Right cardiac atrium (tissue), 5 donors: ENCODE measurements at regions not wholly inside any gene's neighbourhood (a gene's known extent, or its start where the extent isn't known, plus 50 kb on each side); places are given as distances from the start of the nearest gene placed in this dataset.
A peak's percentile ranks its signal among the peaks of the same experiment; 100 is the strongest.

Experiments used
- ATAC-seq, 2 donors: fragments of 200-7000 bp; cut with Tn5 transposase; one replicate each; pipeline versions ENCODE4 v1.8.0 to v1.9.1; 2020; ENCODE audit warnings: moderate library complexity in 2 of 2, mild to moderate bottlenecking in 1 of 2
- DNase-seq, 3 donors: peaks; one replicate each; pipeline ENCODE4 v3.0.0-alpha.2; 2020
- H3K27ac ChIP-seq: one replicate; pipeline ENCODE4 v1.5.1; 2013; ENCODE audit warnings: mild to moderate bottlenecking, low read length, control low read depth, moderate library complexity
- H3K27me3 ChIP-seq: one replicate; pipeline ENCODE4 v1.6.1; 2013; ENCODE audit not compliant: control insufficient read depth, insufficient read depth
- H3K4me1 ChIP-seq: one replicate; pipeline ENCODE4 v1.6.1; 2013; ENCODE audit warnings: low read length; ENCODE audit not compliant: control insufficient read depth, insufficient read depth
- H3K4me3 ChIP-seq: one replicate; pipeline ENCODE4 v1.5.1; 2013; ENCODE audit warnings: low read length, control low read depth
- H3K9me3 ChIP-seq: one replicate; pipeline ENCODE4 v1.6.1; 2013; ENCODE audit warnings: low read length; ENCODE audit not compliant: control insufficient read depth
- whole genome bisulfite sequencing: extraction: QIAGEN DNeasy Blood & Tissue Kit; methylation state at CpG from one replicate; pipeline ENCODE4 v1.1.7; 2013; 5-methylcytosine and 5-hydroxymethylcytosine counted together
- intact Hi-C, 4 donors: fragments of 100-400 bp; cut with DNase I; formaldehyde crosslinking; loops; one replicate each; pipeline versions ENCODE4 v1.11.0 to v1.14.0; 2022 to 2023
- donor health status: healthy with polysubstance abuse.
- donor health status: DM: no; HTN: yes; CAD: no.
- donor health status: DM: no; HTN: no; CAD: no.
- donor health status: DM: no; HTN: yes; CAD: no; lungs with severe emphysema.
- donor health status: DM: yes; HTN: yes; CAD: no.

GRCh38 chr9:14406463-14406862, 92.5 kb upstream of the NFIB start:
- Histone ChIP-seq H3K9me3 (no peaks in the 10 kb centered on the region), H3K27ac (no peak overlapping the region), H3K4me3 (no peak overlapping the region), H3K27me3 (no peaks in the 10 kb centered on the region), H3K4me1 (no peaks in the 10 kb centered on the region)
- no peak for ATAC-seq
- 94% methylated on average over 2 of the region's 2 CpGs for WGBS
- DNase-seq, result no peak
- intact Hi-C loops, result no loop called here

GRCh38 chr9:14405176-14405706, 91.3 kb upstream of the NFIB start:
- ATAC-seq (no peak), DNase-seq (no peak)
- H3K4me3 ChIP-seq, result no peak overlapping the region
- peaks cover 1% of the 10 kb centered on the region for H3K4me1 ChIP-seq
- H3K9me3 ChIP-seq, result no peaks in the 10 kb centered on the region
- H3K27me3 ChIP-seq, result no peaks in the 10 kb centered on the region
- intact Hi-C loops, result no loop called here
- no peak overlapping the region for H3K27ac ChIP-seq
- 62% methylated on average over 3 of the region's 3 CpGs for WGBS

DNA sequence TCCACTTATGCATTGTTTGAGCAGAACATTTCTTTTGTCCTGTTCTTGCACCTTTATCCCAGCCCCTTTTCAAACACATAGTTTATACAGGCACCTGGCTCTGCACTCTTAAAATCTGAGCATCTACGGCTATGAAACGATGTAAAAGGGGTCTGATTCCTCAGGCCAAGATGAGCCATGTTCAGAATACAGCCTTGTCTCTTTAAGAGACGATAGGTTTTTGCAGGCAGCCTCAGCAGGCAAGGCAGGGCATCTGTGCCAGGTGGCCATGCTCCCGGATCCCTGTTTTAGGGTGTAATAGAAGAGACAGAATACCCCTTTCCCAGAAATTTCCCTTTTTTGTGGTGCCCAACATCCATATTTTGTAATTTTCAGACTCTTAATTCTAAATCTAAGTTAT, 89.1 kb upstream of the NFIB start:
- WGBS, result 75% methylated on average over 4 of the region's 4 CpGs
- H3K4me3 ChIP-seq, result no peak overlapping the region
- H3K27me3 ChIP-seq, result no peaks in the 10 kb centered on the region
- H3K4me1 ChIP-seq, result peaks cover 1% of the 10 kb centered on the region
- H3K27ac ChIP-seq, result no peak overlapping the region
- H3K9me3 ChIP-seq, result no peaks in the 10 kb centered on the region
- ATAC-seq (no peak), DNase-seq (no peak)
- intact Hi-C loops, result loop anchor here in 1 of 4 donors (5.0 kb wide), 1 partner anchor 976 kb away; no protein-coding TSS in a partner anchor

- Histone ChIP-seq H3K27me3 (no peaks in the 10 kb centered on the region), H3K4me1 (peaks cover 1% of the 10 kb centered on the region), H3K27ac (no peak overlapping the region), H3K4me3 (no peak overlapping the region), H3K9me3 (no peaks in the 10 kb centered on the region)
- ATAC-seq (no peak), DNase-seq (no peak)
- WGBS, result 80% methylated on average over 3 of the region's 3 CpGs
- intact Hi-C loops, result loop anchor here in 1 of 4 donors (5.0 kb wide), 1 partner anchor 975 kb away; no protein-coding TSS in a partner anchor
These were observed 88.6 kb upstream of the NFIB start for GRCh38 chr9:14402583-14402982.

DNA sequence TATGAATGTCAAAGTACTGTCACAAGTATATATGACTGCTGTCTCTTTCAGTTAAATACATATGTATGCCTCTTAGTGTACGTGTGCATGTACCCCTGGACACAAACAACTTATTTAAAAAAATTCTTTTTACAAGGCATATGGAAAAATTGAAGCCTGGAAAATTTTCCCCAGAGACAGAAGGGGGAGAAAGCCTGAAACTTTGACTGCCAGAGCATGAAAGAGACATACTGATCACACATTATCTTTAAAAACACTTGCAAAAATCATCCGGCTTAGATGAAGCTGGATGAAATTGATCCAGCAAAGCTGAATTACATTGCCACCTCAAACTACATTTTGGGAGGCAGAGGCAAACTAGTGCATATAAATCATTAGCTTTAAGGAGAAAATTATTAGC, 88.0 kb upstream of the NFIB start:
- WGBS, result 72% methylated on average over 2 of the region's 2 CpGs
- no peak for DNase-seq
- intact Hi-C loops, result loop anchor here in 1 of 4 donors (5.0 kb wide), 1 partner anchor 975 kb away; no protein-coding TSS in a partner anchor

GRCh38 chr9:14400658-14400995, 86.7 kb upstream of the NFIB start:
- intact Hi-C loops, result loop anchor here in 1 of 4 donors (5.0 kb wide), 1 partner anchor 973 kb away; no protein-coding TSS in a partner anchor
- WGBS, result 37% methylated on average over 6 of the region's 6 CpGs
- ATAC-seq, result peak; percentile 94 to 95

More for the DNA sequence above, 88.0 kb upstream of the NFIB start:
- Histone ChIP-seq H3K4me3 (no peak overlapping the region), H3K27ac (no peak overlapping the region), H3K9me3 (no peaks in the 10 kb centered on the region), H3K27me3 (no peaks in the 10 kb centered on the region), H3K4me1 (peaks cover 1% of the 10 kb centered on the region)
- ATAC-seq, result no peak

DNA sequence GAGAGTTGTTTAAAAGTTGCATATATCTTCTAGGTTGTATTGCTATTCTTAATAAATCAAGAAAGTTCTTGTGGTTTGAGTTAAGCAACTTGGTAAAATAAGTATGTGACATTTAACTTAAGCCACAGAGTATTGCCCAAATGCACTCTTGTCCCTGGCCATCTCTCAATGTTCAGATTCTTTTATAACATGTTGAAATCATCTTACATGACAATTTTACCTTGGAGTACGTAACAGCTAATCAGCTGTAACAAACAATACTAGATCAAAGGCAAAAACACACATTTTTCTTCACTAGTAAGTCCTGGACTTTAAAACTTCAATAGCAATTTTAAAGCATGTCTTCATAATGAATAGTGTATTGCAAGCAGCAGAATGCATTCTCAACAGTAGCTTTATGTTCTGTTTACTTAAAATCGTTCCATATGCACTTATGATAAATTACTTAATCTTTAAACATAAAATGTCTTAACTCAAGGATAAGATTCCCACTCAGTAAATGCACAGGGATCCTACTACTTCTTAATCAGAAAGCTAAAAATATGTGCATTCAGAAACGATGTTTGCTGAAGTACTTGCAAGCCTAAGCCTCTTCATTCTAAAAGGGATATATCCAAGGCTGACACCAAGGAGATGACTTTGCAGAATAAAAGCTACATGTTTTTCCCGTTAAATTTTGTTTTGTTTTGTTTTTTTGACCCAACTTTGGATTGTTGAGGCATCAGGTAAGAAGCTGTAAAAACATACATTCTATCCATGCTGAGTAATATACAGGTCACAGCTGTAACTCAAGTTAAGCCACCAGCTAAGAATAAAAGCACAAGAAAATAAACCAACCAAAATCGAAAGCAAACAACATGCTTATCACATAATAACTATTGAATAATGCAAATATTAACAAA, 86.1 kb upstream of the NFIB start:
- 32% methylated on average over 5 of the region's 5 CpGs for WGBS
- Histone ChIP-seq H3K27ac (no peak overlapping the region), H3K4me3 (peak overlapping the region; percentile 28), H3K4me1 (peaks cover 1% of the 10 kb centered on the region), H3K9me3 (no peaks in the 10 kb centered on the region), H3K27me3 (no peaks in the 10 kb centered on the region)
- ATAC-seq (no peak), DNase-seq (no peak)
- intact Hi-C loops, result loop anchor here in 1 of 4 donors (5.0 kb wide), 1 partner anchor 973 kb away; no protein-coding TSS in a partner anchor

More at GRCh38 chr9:14400658-14400995, 86.7 kb upstream of the NFIB start:
- peaks cover 1% of the 10 kb centered on the region for H3K4me1 ChIP-seq
- H3K27ac ChIP-seq, result no peak overlapping the region
- H3K4me3 ChIP-seq, result peak overlapping the region; percentile 28
- peak; percentile 65 to 78 (median 72) for DNase-seq
- no peaks in the 10 kb centered on the region for H3K27me3 ChIP-seq
- H3K9me3 ChIP-seq, result no peaks in the 10 kb centered on the region

GRCh38 chr9:14398473-14398872, 84.5 kb upstream of the NFIB start:
- Histone ChIP-seq H3K9me3 (no peaks in the 10 kb centered on the region), H3K27me3 (no peaks in the 10 kb centered on the region), H3K4me3 (no peak overlapping the region), H3K4me1 (peaks cover 1% of the 10 kb centered on the region), H3K27ac (no peak overlapping the region)
- WGBS, result 96% methylated on average over 8 of the region's 8 CpGs
- no peak for ATAC-seq
- intact Hi-C loops, result no loop called here
- no peak for DNase-seq

- Histone ChIP-seq H3K4me1 (peaks cover 1% of the 10 kb centered on the region), H3K4me3 (no peak overlapping the region), H3K9me3 (no peaks in the 10 kb centered on the region), H3K27me3 (no peaks in the 10 kb centered on the region), H3K27ac (no peak overlapping the region)
- ATAC-seq, result no peak
- intact Hi-C loops, result no loop called here
- peak; percentile 16 to 60 (median 44) for DNase-seq
- 74% methylated on average over 5 of the region's 5 CpGs for WGBS
These were observed 82.2 kb upstream of the NFIB start for GRCh38 chr9:14396171-14396570.

DNA sequence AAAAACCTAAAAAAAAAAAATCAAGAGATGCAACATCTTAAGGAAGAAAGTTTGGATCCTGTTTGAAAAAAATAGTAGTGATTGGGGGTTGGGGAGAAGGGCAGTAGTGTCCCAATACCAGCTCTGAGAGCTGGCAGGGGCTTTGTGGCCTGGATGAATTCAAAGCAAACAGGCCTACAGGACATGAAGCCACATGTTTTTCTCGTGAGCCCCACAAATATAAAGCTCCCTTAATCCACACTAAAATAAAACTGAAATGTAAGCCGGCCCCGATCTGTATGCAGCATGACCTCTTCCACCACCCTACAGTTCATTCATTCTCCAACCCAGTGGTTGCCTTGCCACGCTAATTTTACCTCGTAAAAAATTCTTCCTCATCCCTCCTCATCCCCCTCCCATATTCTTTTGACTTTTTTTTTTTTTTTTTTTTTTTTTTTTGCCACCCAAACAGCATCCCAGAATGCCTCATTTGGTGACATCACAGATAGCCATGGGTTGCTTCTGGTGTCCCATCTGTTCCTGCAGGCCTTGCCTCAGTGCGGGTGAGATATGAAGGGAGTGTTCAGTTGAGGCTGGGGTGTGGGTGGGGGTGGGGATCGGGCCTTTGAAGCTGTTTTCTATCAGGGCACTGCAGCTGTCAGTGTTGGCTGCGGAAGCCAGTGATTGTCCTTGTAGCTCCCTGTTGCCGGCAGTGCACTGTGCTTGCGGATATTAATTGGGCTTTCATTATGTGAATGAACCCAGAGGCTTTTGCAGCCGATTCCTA, 81.6 kb upstream of the NFIB start:
- Histone ChIP-seq H3K27me3 (no peaks in the 10 kb centered on the region), H3K4me1 (no peaks in the 10 kb centered on the region), H3K9me3 (no peaks in the 10 kb centered on the region), H3K27ac (no peak overlapping the region), H3K4me3 (no peak overlapping the region)
- intact Hi-C loops, result no loop called here
- ATAC-seq, result peak; percentile 79 to 80
- peak; percentile 41 to 71 (median 71) for DNase-seq
- WGBS, result 66% methylated on average over 11 of the region's 11 CpGs

GRCh38 chr9:14393418-14393817, 79.5 kb upstream of the NFIB start:
- 40% methylated on average over 2 of the region's 2 CpGs for WGBS
- H3K27ac ChIP-seq, result no peak overlapping the region
- H3K4me1 ChIP-seq, result no peaks in the 10 kb centered on the region
- no peaks in the 10 kb centered on the region for H3K9me3 ChIP-seq
- H3K27me3 ChIP-seq, result no peaks in the 10 kb centered on the region
- ATAC-seq, result no peak
- no peak overlapping the region for H3K4me3 ChIP-seq
- intact Hi-C loops, result no loop called here
- DNase-seq, result no peak
